Upper lobe of left lung (tissue), 4 donors: ENCODE measurements at regions not wholly inside any gene's neighbourhood (a gene's known extent, or its start where the extent isn't known, plus 50 kb on each side); places are given as distances from the start of the nearest gene placed in this dataset.

Source experiments
- POLR2A ChIP-seq, 4 donors: fragments of 450-650 bp; IDR thresholded peaks; one replicate each; pipeline ENCODE4 v1.5.1; 2016 to 2017; ENCODE audit warnings: antibody characterized with exemption in 4 of 4, mild to moderate bottlenecking in 2 of 4
- POLR2AphosphoS5 ChIP-seq, 2 donors: sonication (generic); formaldehyde crosslinking; IDR thresholded peaks; one replicate each; pipeline ENCODE4 v1.5.1; 2017; ENCODE audit warnings: antibody characterized with exemption in 2 of 2
- TF ChIP-seq, protein P1 (sequence below), 6 experiments: fragments of 450-650 bp in 4 of 6; fragments of 200-600 bp in 2 of 6; sonication (generic) in 2 of 6; IDR thresholded peaks; one replicate each; pipeline ENCODE4 v1.5.1; 2016 to 2019; ENCODE audit warnings: antibody characterized with exemption in 6 of 6

DNA sequence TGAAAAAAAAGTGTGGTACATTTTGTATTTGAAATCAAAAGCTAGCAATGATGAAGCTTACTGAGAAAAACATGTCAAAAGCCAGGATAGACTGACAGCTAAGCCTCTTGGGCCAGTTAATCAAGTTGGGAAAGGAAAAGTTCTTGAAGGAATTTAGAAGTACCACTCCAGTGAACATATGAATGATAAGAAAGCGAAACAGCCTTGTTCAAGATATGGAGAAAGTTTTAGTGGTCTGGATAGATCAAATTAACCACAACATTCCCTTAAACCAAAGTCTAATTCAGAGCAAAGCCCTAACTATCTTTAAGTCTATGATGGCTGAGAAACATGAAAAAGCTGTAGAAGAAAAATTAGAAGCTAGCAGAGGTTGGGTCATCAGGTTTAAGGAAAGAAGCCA, 268.3 kb downstream of the PDHA2 start:
- TF ChIP-seq POLR2A (IDR thresholded peaks at IDR 0.05) = no peak
- TF ChIP-seq, protein P1, sequence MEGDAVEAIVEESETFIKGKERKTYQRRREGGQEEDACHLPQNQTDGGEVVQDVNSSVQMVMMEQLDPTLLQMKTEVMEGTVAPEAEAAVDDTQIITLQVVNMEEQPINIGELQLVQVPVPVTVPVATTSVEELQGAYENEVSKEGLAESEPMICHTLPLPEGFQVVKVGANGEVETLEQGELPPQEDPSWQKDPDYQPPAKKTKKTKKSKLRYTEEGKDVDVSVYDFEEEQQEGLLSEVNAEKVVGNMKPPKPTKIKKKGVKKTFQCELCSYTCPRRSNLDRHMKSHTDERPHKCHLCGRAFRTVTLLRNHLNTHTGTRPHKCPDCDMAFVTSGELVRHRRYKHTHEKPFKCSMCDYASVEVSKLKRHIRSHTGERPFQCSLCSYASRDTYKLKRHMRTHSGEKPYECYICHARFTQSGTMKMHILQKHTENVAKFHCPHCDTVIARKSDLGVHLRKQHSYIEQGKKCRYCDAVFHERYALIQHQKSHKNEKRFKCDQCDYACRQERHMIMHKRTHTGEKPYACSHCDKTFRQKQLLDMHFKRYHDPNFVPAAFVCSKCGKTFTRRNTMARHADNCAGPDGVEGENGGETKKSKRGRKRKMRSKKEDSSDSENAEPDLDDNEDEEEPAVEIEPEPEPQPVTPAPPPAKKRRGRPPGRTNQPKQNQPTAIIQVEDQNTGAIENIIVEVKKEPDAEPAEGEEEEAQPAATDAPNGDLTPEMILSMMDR (IDR thresholded peaks at IDR 0.05) = no peak
- TF ChIP-seq POLR2AphosphoS5 (IDR thresholded peaks at IDR 0.05) = no peak
